WTC11 (cell line): ENCODE measurements at regions not wholly inside any gene's neighbourhood (a gene's known extent, or its start where the extent isn't known, plus 50 kb on each side); places are given as distances from the start of the nearest gene placed in this dataset.

Experiments used
- ATAC-seq: fragments of 200-7000 bp; cut with Tn5 transposase; 2 replicates; pipeline ENCODE4 v1.10.0; 2021; ENCODE audit warnings: mild to moderate bottlenecking, moderate library complexity
- CTCF ChIA-PET: fragments of 300-600 bp; sonication (Branson Sonifier 250); formaldehyde crosslinking; loops from one replicate; lab custom pipeline; 2021; ENCODE audit warnings: antibody characterized with exemption; lab: Charles Lee
- POLR2A ChIA-PET: fragments of 350-600 bp; sonication (Branson Sonifier 250); formaldehyde crosslinking; loops from one replicate; lab custom pipeline; 2021; ENCODE audit warnings: antibody characterized with exemption; lab: Charles Lee
- DNase-seq: peaks from one replicate; pipeline ENCODE4 v3.0.0; 2021; ENCODE audit warnings: low spot score
- H3K27ac Mint-ChIP-seq: 2 replicates; pipeline ENCODE4 v1.8.0; 2021; ENCODE audit warnings: mixed read lengths
- H3K27me3 Mint-ChIP-seq: 2 replicates; pipeline ENCODE4 v1.8.0; 2021; ENCODE audit warnings: low read depth, mild to moderate bottlenecking, moderate library complexity, mixed read lengths
- H3K36me3 Mint-ChIP-seq: 2 replicates; pipeline ENCODE4 v1.8.0; 2021; ENCODE audit warnings: mixed read lengths
- H3K4me1 Mint-ChIP-seq: 2 replicates; pipeline ENCODE4 v1.8.0; 2022; ENCODE audit warnings: mixed read lengths
- H3K4me3 Mint-ChIP-seq: 2 replicates; pipeline ENCODE4 v1.8.0; 2021; ENCODE audit warnings: mild to moderate bottlenecking, moderate library complexity, mixed read lengths
- H3K9me3 Mint-ChIP-seq: 2 replicates; pipeline ENCODE4 v1.8.0; 2021; ENCODE audit warnings: mixed read lengths
- ATF1 ChIP-seq: sonication (generic); formaldehyde crosslinking; IDR thresholded peaks from 2 replicates; pipeline ENCODE4 v1.8.1; 2023; ENCODE audit warnings: mild to moderate bottlenecking, moderate library complexity, missing genetic modification reagents
- CREB1 ChIP-seq: sonication (generic); formaldehyde crosslinking; IDR thresholded peaks from 2 replicates; pipeline ENCODE4 v1.8.0; 2023; ENCODE audit warnings: mild to moderate bottlenecking, missing genetic modification reagents
- FOXJ3 ChIP-seq: sonication (generic); formaldehyde crosslinking; IDR thresholded peaks from 2 replicates; pipeline ENCODE4 v1.9.0; 2021; ENCODE audit warnings: missing genetic modification reagents, mild to moderate bottlenecking, borderline replicate concordance
- FOXK1 ChIP-seq: sonication (generic); formaldehyde crosslinking; IDR thresholded peaks from 2 replicates; pipeline ENCODE4 v1.8.0; 2022; ENCODE audit warnings: mild to moderate bottlenecking, moderate library complexity, missing genetic modification reagents
- FOXP1 ChIP-seq: sonication (generic); formaldehyde crosslinking; IDR thresholded peaks from 2 replicates; pipeline ENCODE4 v1.8.0; 2022; ENCODE audit warnings: missing genetic modification reagents, mild to moderate bottlenecking, moderate library complexity, borderline replicate concordance
- GRHL2 ChIP-seq: fragments of 250-450 bp; sonication (Bioruptor Pico); IDR thresholded peaks from 2 replicates; pipeline ENCODE4 v1.8.0; 2022; ENCODE audit warnings: mild to moderate bottlenecking, moderate library complexity; ENCODE audit not compliant: insufficient replicate concordance, severe bottlenecking
- GTF2I ChIP-seq: fragments of 250-450 bp; sonication (Bioruptor Pico); conservative IDR thresholded peaks from 2 replicates; pipeline ENCODE4 v1.4.0; 2021; ENCODE audit warnings: mild to moderate bottlenecking
- HMGA2 ChIP-seq: fragments of 250-450 bp; sonication (Bioruptor Pico); IDR thresholded peaks from 2 replicates; pipeline ENCODE4 v1.4.0; 2021; ENCODE audit warnings: mild to moderate bottlenecking, moderate library complexity
- MXD4 ChIP-seq: fragments of 250-450 bp; sonication (Bioruptor Pico); IDR thresholded peaks from 2 replicates; pipeline ENCODE4 v1.8.0; 2021; ENCODE audit warnings: mild to moderate bottlenecking, moderate library complexity, borderline replicate concordance
- NR1H2 ChIP-seq: sonication (generic); formaldehyde crosslinking; IDR thresholded peaks from 2 replicates; pipeline ENCODE4 v1.9.0; 2021; ENCODE audit warnings: mild to moderate bottlenecking, moderate library complexity, missing genetic modification reagents
- SOX15 ChIP-seq: fragments of 250-450 bp; sonication (Bioruptor Pico); IDR thresholded peaks from 2 replicates; pipeline ENCODE4 v1.9.0; 2021; ENCODE audit warnings: mild to moderate bottlenecking
- SP1 ChIP-seq: sonication (generic); formaldehyde crosslinking; conservative IDR thresholded peaks from 2 replicates; pipeline ENCODE4 v1.8.1; 2022; ENCODE audit warnings: missing genetic modification reagents
- TCF7 ChIP-seq: sonication (generic); formaldehyde crosslinking; IDR thresholded peaks from 2 replicates; pipeline ENCODE4 v1.8.0; 2022; ENCODE audit warnings: mild to moderate bottlenecking, low read depth, missing genetic modification reagents, moderate library complexity
- ZNF138 ChIP-seq: sonication (generic); formaldehyde crosslinking; conservative IDR thresholded peaks from 2 replicates; pipeline ENCODE4 v1.8.1; 2022; ENCODE audit warnings: mild to moderate bottlenecking, moderate library complexity, missing genetic modification reagents
- ZNF232 ChIP-seq: sonication (generic); formaldehyde crosslinking; IDR thresholded peaks from 2 replicates; pipeline ENCODE4 v1.8.0; 2022; ENCODE audit warnings: mild to moderate bottlenecking, missing genetic modification reagents
- ZNF317 ChIP-seq: sonication (generic); formaldehyde crosslinking; IDR thresholded peaks from 2 replicates; pipeline ENCODE4 v1.8.1; 2023; ENCODE audit warnings: low read depth, mild to moderate bottlenecking, moderate library complexity, missing genetic modification reagents, borderline replicate concordance
- TF ChIP-seq, protein P1 (sequence below): sonication (generic); formaldehyde crosslinking; conservative IDR thresholded peaks from 2 replicates; pipeline ENCODE4 v1.8.1; 2022; ENCODE audit warnings: mild to moderate bottlenecking, missing genetic modification reagents
- TF ChIP-seq, protein P2 (sequence below): sonication (generic); formaldehyde crosslinking; IDR thresholded peaks from 2 replicates; pipeline ENCODE4 v1.8.1; 2023; ENCODE audit warnings: mild to moderate bottlenecking, missing genetic modification reagents
- TF ChIP-seq, protein P3 (sequence below): sonication (generic); formaldehyde crosslinking; IDR thresholded peaks from 2 replicates; pipeline ENCODE4 v1.8.1; 2023; ENCODE audit warnings: mild to moderate bottlenecking, missing genetic modification reagents, moderate library complexity
- TF ChIP-seq, protein P4 (sequence below): sonication (generic); formaldehyde crosslinking; IDR thresholded peaks from 2 replicates; pipeline ENCODE4 v1.8.1; 2022; ENCODE audit warnings: mild to moderate bottlenecking, moderate library complexity, missing genetic modification reagents
- TF ChIP-seq, protein P5 (sequence below): sonication (generic); formaldehyde crosslinking; IDR thresholded peaks from 2 replicates; pipeline ENCODE4 v1.8.1; 2022; ENCODE audit warnings: missing genetic modification reagents, borderline replicate concordance
- TF ChIP-seq, protein P6 (sequence below): fragments of 250-450 bp; sonication (Bioruptor Pico); IDR thresholded peaks from 2 replicates; pipeline ENCODE4 v1.9.0; 2021; ENCODE audit warnings: mild to moderate bottlenecking, borderline replicate concordance
- TF ChIP-seq, protein P7 (sequence below): fragments of 200-600 bp; IDR thresholded peaks from 2 replicates; pipeline ENCODE4 v1.8.0; 2022; ENCODE audit warnings: antibody characterized with exemption
- TF ChIP-seq, protein P8 (sequence below): sonication (generic); formaldehyde crosslinking; IDR thresholded peaks from 2 replicates; pipeline ENCODE4 v1.8.0; 2023; ENCODE audit warnings: missing genetic modification reagents

DNA sequence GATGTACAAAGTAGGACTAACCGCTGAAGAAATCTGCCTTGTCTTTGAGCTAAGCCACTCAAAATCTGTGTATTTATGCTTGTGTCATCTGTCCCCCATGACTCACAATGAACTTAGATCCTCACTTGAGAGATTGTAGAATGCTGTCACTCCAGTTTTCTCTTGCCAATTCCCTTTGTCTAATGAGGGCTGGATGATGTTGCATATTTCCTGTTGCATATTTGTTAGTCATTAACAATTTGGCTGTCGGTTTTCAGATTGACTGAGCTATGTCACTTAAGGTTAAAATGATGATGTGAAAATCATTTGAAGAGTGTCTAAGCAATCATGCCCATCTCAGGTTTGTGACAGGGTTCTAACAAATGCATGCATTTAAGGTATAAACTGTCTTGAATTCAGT, 481.7 kb downstream of the CDH10 start:
- ChIA-PET POLR2A (no interaction called here), CTCF (no interaction called here)
- no peak overlapping the region for H3K4me3 Mint-ChIP-seq
- H3K9me3 Mint-ChIP-seq, result peaks cover 9% of the 10 kb centered on the region
- ATAC-seq, result no peak
- no peak for DNase-seq
- no peaks in the 10 kb centered on the region for H3K27me3 Mint-ChIP-seq
- no peak for TF ChIP-seq SOX15 (CRISPR knock-in tag)
- TF ChIP-seq ZNF138 (CRISPR knock-in tag), result no peak
- no peak for TF ChIP-seq ZNF317 (CRISPR knock-in tag)
- TF ChIP-seq NR1H2 (CRISPR knock-in tag), result no peak
- TF ChIP-seq FOXJ3, result no peak
- TF ChIP-seq, protein P1, sequence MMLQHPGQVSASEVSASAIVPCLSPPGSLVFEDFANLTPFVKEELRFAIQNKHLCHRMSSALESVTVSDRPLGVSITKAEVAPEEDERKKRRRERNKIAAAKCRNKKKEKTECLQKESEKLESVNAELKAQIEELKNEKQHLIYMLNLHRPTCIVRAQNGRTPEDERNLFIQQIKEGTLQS (CRISPR knock-in tag), result no peak
- no peak for TF ChIP-seq CREB1 (CRISPR knock-in tag)
- TF ChIP-seq, protein P2, sequence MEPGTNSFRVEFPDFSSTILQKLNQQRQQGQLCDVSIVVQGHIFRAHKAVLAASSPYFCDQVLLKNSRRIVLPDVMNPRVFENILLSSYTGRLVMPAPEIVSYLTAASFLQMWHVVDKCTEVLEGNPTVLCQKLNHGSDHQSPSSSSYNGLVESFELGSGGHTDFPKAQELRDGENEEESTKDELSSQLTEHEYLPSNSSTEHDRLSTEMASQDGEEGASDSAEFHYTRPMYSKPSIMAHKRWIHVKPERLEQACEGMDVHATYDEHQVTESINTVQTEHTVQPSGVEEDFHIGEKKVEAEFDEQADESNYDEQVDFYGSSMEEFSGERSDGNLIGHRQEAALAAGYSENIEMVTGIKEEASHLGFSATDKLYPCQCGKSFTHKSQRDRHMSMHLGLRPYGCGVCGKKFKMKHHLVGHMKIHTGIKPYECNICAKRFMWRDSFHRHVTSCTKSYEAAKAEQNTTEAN, result no peak
- TF ChIP-seq, protein P3, sequence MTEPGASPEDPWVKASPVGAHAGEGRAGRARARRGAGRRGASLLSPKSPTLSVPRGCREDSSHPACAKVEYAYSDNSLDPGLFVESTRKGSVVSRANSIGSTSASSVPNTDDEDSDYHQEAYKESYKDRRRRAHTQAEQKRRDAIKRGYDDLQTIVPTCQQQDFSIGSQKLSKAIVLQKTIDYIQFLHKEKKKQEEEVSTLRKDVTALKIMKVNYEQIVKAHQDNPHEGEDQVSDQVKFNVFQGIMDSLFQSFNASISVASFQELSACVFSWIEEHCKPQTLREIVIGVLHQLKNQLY (CRISPR knock-in tag), result no peak
- TF ChIP-seq GTF2I (CRISPR knock-in tag), result no peak
- TF ChIP-seq, protein P4, sequence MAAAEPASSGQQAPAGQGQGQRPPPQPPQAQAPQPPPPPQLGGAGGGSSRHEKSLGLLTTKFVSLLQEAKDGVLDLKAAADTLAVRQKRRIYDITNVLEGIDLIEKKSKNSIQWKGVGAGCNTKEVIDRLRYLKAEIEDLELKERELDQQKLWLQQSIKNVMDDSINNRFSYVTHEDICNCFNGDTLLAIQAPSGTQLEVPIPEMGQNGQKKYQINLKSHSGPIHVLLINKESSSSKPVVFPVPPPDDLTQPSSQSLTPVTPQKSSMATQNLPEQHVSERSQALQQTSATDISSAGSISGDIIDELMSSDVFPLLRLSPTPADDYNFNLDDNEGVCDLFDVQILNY (CRISPR knock-in tag), result no peak
- TF ChIP-seq, protein P5, sequence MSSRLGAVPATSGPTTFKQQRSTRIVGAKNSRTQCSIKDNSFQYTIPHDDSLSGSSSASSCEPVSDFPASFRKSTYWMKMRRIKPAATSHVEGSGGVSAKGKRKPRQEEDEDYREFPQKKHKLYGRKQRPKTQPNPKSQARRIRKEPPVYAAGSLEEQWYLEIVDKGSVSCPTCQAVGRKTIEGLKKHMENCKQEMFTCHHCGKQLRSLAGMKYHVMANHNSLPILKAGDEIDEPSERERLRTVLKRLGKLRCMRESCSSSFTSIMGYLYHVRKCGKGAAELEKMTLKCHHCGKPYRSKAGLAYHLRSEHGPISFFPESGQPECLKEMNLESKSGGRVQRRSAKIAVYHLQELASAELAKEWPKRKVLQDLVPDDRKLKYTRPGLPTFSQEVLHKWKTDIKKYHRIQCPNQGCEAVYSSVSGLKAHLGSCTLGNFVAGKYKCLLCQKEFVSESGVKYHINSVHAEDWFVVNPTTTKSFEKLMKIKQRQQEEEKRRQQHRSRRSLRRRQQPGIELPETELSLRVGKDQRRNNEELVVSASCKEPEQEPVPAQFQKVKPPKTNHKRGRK (CRISPR knock-in tag), result no peak
- no peak for TF ChIP-seq ATF1 (CRISPR knock-in tag)
- no peak for TF ChIP-seq MXD4 (CRISPR knock-in tag)
- no peak overlapping the region for H3K27ac Mint-ChIP-seq
- H3K4me1 Mint-ChIP-seq, result no peaks in the 10 kb centered on the region
- no peaks in the 10 kb centered on the region for H3K36me3 Mint-ChIP-seq

DNA sequence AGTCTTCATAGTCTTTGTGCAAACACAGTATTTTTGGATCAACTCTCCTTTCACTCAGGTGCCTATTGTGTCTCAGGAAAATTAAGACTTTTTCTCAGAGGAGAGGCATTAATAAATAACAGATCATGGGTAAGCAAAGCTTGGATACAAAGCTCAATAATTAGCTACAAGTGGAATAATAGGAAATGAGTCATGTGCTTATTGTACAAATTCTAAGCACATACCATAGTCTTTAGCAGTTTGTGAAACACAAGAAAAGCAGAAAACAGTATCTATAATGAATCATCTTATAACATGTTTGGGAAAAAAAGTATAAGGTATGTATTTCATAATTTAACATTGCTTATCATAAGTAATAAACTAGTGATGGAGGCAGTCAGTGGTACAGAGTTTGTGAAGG, 477.0 kb downstream of the CDH10 start:
- no peaks in the 10 kb centered on the region for H3K4me1 Mint-ChIP-seq
- ChIA-PET POLR2A (no interaction called here), CTCF (no interaction called here)
- no peak overlapping the region for H3K4me3 Mint-ChIP-seq
- no peak for DNase-seq
- no peaks in the 10 kb centered on the region for H3K27me3 Mint-ChIP-seq
- no peak overlapping the region for H3K27ac Mint-ChIP-seq
- H3K9me3 Mint-ChIP-seq, result peaks cover 21% of the 10 kb centered on the region
- peaks cover 4% of the 10 kb centered on the region for H3K36me3 Mint-ChIP-seq
- no peak for ATAC-seq
- TF ChIP-seq, protein P6, sequence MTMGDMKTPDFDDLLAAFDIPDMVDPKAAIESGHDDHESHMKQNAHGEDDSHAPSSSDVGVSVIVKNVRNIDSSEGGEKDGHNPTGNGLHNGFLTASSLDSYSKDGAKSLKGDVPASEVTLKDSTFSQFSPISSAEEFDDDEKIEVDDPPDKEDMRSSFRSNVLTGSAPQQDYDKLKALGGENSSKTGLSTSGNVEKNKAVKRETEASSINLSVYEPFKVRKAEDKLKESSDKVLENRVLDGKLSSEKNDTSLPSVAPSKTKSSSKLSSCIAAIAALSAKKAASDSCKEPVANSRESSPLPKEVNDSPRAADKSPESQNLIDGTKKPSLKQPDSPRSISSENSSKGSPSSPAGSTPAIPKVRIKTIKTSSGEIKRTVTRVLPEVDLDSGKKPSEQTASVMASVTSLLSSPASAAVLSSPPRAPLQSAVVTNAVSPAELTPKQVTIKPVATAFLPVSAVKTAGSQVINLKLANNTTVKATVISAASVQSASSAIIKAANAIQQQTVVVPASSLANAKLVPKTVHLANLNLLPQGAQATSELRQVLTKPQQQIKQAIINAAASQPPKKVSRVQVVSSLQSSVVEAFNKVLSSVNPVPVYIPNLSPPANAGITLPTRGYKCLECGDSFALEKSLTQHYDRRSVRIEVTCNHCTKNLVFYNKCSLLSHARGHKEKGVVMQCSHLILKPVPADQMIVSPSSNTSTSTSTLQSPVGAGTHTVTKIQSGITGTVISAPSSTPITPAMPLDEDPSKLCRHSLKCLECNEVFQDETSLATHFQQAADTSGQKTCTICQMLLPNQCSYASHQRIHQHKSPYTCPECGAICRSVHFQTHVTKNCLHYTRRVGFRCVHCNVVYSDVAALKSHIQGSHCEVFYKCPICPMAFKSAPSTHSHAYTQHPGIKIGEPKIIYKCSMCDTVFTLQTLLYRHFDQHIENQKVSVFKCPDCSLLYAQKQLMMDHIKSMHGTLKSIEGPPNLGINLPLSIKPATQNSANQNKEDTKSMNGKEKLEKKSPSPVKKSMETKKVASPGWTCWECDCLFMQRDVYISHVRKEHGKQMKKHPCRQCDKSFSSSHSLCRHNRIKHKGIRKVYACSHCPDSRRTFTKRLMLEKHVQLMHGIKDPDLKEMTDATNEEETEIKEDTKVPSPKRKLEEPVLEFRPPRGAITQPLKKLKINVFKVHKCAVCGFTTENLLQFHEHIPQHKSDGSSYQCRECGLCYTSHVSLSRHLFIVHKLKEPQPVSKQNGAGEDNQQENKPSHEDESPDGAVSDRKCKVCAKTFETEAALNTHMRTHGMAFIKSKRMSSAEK, result no peak
- no peak for TF ChIP-seq FOXK1 (CRISPR knock-in tag)
- no peak for TF ChIP-seq FOXP1 (CRISPR knock-in tag)
- TF ChIP-seq SOX15 (CRISPR knock-in tag), result no peak
- TF ChIP-seq, protein P7, sequence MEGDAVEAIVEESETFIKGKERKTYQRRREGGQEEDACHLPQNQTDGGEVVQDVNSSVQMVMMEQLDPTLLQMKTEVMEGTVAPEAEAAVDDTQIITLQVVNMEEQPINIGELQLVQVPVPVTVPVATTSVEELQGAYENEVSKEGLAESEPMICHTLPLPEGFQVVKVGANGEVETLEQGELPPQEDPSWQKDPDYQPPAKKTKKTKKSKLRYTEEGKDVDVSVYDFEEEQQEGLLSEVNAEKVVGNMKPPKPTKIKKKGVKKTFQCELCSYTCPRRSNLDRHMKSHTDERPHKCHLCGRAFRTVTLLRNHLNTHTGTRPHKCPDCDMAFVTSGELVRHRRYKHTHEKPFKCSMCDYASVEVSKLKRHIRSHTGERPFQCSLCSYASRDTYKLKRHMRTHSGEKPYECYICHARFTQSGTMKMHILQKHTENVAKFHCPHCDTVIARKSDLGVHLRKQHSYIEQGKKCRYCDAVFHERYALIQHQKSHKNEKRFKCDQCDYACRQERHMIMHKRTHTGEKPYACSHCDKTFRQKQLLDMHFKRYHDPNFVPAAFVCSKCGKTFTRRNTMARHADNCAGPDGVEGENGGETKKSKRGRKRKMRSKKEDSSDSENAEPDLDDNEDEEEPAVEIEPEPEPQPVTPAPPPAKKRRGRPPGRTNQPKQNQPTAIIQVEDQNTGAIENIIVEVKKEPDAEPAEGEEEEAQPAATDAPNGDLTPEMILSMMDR, result no peak
- TF ChIP-seq GRHL2 (CRISPR knock-in tag), result no peak
- no peak for TF ChIP-seq ZNF232 (CRISPR knock-in tag)
- TF ChIP-seq, protein P8, sequence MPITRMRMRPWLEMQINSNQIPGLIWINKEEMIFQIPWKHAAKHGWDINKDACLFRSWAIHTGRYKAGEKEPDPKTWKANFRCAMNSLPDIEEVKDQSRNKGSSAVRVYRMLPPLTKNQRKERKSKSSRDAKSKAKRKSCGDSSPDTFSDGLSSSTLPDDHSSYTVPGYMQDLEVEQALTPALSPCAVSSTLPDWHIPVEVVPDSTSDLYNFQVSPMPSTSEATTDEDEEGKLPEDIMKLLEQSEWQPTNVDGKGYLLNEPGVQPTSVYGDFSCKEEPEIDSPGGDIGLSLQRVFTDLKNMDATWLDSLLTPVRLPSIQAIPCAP, result no peak
- TF ChIP-seq SP1, result no peak
- TF ChIP-seq HMGA2, result no peak
- TF ChIP-seq TCF7 (CRISPR knock-in tag), result no peak
- TF ChIP-seq, protein P4 (CRISPR knock-in tag), result no peak
